Mucosa of descending colon (tissue), 3 donors: ENCODE measurements at regions not wholly inside any gene's neighbourhood (a gene's known extent, or its start where the extent isn't known, plus 50 kb on each side); places are given as distances from the start of the nearest gene placed in this dataset.
"Not testable (repeated sequence)": the region's sequence is repeated elsewhere in the genome, so short reads cannot be mapped to it uniquely, and the experiment has no call there.

Source experiments
- ATAC-seq: fragments of 200-7000 bp; cut with Tn5 transposase; one replicate; pipeline ENCODE4 v1.9.1; 2020; ENCODE audit warnings: mild to moderate bottlenecking, moderate library complexity
- DNase-seq, 3 donors: peaks; one replicate each; pipeline ENCODE4 v3.0.0-alpha.2; 2020
- H3K36me3 ChIP-seq: fragments of 200-600 bp; one replicate; pipeline ENCODE4 v1.8.0; 2021; ENCODE audit warnings: low read depth, mild to moderate bottlenecking
- H3K4me1 ChIP-seq: fragments of 200-600 bp; one replicate; pipeline ENCODE4 v1.8.0; 2021; ENCODE audit warnings: low read depth, mild to moderate bottlenecking
- H3K4me3 ChIP-seq: fragments of 200-600 bp; one replicate; pipeline ENCODE4 v1.8.0; 2021; ENCODE audit warnings: mild to moderate bottlenecking
- H3K9me3 ChIP-seq: fragments of 200-600 bp; one replicate; pipeline ENCODE4 v1.8.0; 2021; ENCODE audit warnings: mild to moderate bottlenecking
- CTCF ChIP-seq: fragments of 200-600 bp; IDR thresholded peaks from one replicate; pipeline ENCODE4 v1.8.0; 2022; ENCODE audit warnings: antibody characterized with exemption, mild to moderate bottlenecking
- intact Hi-C, 2 donors: fragments of 100-400 bp; cut with DNase I in 1 of 2; cut with micrococcal nuclease in 1 of 2; formaldehyde crosslinking; loops; one replicate each; pipeline versions ENCODE4 v1.11.0 to v1.11.1; 2022; cut with DNase I, micrococcal nuclease
- donor health status: DM: no; HTN: no; CAD: no; lungs with moderate emphysema.
- donor health status: DM: no; HTN: no; CAD: no.
- donor health status: DM: no; HTN: yes; CAD: no.

- intact Hi-C loops: no loop called here
- no peak overlapping the region for H3K4me3 ChIP-seq
- ATAC-seq: no peak
- H3K9me3 ChIP-seq: no peaks in the 10 kb centered on the region
- H3K36me3 ChIP-seq: no peaks in the 10 kb centered on the region
- peaks cover 7% of the 10 kb centered on the region for H3K4me1 ChIP-seq
- no peak for DNase-seq
- no peak for TF ChIP-seq CTCF
Measured at GRCh38 chr1:212512816-212513559, 80.3 kb downstream of the NENF start.

GRCh38 chr1:212513586-212513985, 80.9 kb downstream of the NENF start:
- no peak for ATAC-seq
- Histone ChIP-seq H3K4me1 (peaks cover 10% of the 10 kb centered on the region), H3K36me3 (no peaks in the 10 kb centered on the region), H3K9me3 (no peaks in the 10 kb centered on the region), H3K4me3 (no peak overlapping the region)
- TF ChIP-seq CTCF: no peak
- peak in 1 of 3 donors; percentile 30 for DNase-seq
- intact Hi-C loops: no loop called here

- Histone ChIP-seq H3K4me1 (peaks cover 15% of the 10 kb centered on the region), H3K36me3 (no peaks in the 10 kb centered on the region), H3K4me3 (no peak overlapping the region), H3K9me3 (no peaks in the 10 kb centered on the region)
- TF ChIP-seq CTCF: no peak
- DNase-seq (peak; percentile 69 to 80 (median 71)), ATAC-seq (peak; percentile 66)
- intact Hi-C loops: no loop called here
Measured at GRCh38 chr1:212514056-212514614, 81.4 kb downstream of the NENF start.

- DNase-seq (peak in 1 of 3 donors; percentile 31), ATAC-seq (no peak)
- Histone ChIP-seq H3K4me3 (no peak overlapping the region), H3K4me1 (peaks cover 17% of the 10 kb centered on the region), H3K9me3 (no peaks in the 10 kb centered on the region), H3K36me3 (no peaks in the 10 kb centered on the region)
- no peak for TF ChIP-seq CTCF
- intact Hi-C loops: no loop called here
Measured at GRCh38 chr1:212514782-212515181, 82.1 kb downstream of the NENF start.

- intact Hi-C loops: no loop called here
- Histone ChIP-seq H3K9me3 (no peaks in the 10 kb centered on the region), H3K4me1 (peaks cover 20% of the 10 kb centered on the region), H3K36me3 (no peaks in the 10 kb centered on the region), H3K4me3 (no peak overlapping the region)
- no peak for TF ChIP-seq CTCF
- ATAC-seq (no peak), DNase-seq (no peak)
Measured at GRCh38 chr1:212515329-212515760, 82.6 kb downstream of the NENF start.

GRCh38 chr1:212516012-212516411, 83.3 kb downstream of the NENF start:
- H3K4me3 ChIP-seq, H3K9me3 ChIP-seq, intact Hi-C loops, H3K36me3 ChIP-seq, ATAC-seq, DNase-seq: not testable (repeated sequence)
- peaks cover 25% of the 10 kb centered on the region for H3K4me1 ChIP-seq
